Kasumi-1 (cell line): ENCODE measurements at regions not wholly inside any gene's neighbourhood (a gene's known extent, or its start where the extent isn't known, plus 50 kb on each side); places are given as distances from the start of the nearest gene placed in this dataset.

Experiments
- DNase-seq, 2 experiments: peaks; one replicate each; lab custom pipeline; 2025; lab: John Stamatoyannopoulos, UW

DNA sequence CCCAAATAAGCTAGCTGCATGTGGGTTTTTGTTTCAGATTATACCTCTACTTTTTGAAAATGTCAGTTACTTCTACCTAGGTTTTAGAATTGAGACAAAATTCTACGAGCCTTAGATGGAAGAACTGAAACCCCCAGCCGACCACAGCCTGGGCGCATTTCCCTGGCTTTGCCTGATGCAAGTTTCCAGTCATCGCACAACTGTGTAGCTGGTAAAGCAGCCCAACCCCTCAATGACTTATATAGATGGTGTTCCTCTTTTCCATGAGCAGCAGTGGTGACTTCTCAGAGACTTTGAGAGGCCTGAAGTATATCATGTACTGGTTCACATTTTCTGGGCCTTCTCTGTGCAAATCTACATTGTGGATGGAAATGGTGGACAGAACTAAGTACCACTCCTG, 515.4 kb upstream of the RAB6C start:
- peak in 1 of 2 experiments; percentile 2 for DNase-seq

DNA sequence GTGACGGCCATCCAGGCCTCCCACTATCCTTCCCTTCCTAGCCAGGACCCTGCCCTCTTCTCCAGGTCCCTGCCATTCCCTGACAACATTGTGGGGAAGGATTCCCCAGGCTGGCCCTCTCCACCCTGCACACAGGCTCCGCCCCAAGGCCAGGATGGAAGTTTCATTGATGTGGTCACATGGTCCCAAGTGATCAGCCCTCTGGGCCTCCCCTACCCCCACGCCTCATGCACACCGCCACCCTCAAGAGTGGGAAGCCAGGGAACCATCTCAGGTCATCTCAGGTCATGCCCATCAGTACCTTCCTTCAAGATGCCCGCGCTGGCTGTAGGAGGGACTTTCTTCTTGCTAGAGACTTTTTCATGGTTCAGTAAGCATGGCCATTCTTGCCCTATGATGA, 514.8 kb upstream of the RAB6C start:
- DNase-seq: no peak

GRCh38 chr2:129465045-129465444, 514.4 kb upstream of the RAB6C start:
- DNase-seq: no peak

DNA sequence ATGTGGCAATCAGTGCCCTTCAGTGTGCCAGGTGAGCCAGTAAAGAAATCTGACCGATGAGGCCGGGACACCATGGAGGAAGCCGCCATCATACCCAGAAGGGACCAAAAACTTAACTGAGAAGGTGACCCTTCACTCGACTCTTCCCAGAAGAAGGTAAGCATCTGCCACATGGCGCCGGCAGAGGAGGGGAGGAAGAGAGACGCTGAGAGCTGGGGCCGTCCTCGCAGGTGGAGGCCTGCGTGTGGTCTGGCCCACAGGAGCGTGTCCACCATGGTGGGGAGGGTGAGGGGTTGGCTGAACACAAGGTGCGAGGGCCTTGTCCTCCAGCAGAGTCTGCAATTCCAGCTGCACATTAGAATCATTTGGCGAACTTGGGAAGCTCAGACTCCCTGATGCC, 513.1 kb upstream of the RAB6C start:
- DNase-seq: no peak

DNA sequence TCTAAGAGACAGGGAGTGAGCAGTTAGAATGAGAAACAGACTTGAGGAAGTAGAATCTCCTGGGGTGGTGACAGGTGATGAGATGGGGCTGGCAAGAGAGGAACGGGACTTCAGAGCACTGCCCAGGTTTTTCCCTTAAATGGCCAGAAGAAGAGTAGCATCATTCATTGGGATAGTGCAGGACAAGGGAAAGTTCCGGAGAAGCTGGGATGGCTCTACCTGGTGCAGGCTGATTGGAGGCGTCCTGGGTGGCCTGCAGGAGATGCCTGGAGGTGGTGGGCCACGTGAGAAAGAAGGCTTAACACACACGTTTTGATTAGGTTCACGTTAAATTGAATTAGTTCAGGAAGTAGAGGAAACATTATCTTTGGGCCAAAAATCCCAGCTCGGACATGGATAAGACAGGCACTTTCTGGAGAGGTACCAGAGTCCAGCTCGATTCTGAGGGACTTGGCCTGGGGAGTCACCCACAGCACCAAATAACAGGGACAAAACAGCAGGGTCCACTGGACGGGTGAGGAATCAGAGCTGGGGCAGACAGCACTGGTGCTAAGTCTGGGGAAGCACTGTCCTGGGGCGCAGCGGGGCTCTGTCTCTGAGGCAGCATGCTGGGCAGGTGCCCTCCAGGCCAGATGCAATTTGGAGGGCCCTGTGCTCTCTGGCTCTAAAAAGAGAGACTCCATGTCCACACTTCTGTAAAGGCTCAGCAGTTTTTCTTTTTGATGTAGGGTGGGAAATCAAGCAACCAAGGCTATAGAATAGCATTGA, 512.3 kb upstream of the RAB6C start:
- DNase-seq: no peak

DNA sequence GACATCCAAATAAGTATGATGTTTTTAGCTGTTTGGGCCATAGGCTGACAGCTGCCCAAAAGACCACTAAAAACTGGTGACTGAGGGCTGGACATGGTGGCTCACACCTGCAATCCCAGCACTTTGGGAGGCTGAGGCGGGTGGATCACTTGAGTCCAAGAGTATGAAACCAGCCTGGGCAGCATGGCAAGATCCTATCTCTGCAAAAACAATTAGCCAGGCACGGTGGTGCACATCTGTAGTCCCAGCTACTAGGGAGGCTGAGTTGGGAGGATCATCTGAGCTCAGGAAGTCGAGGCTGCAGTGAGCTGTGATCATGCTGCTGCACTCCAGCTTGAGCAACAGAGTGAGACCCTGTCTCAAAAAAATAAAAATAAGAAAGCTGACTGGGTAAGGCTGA, 511.5 kb upstream of the RAB6C start:
- no peak for DNase-seq

- no peak for DNase-seq
Measured at GRCh38 chr2:129468879-129469278, 510.6 kb upstream of the RAB6C start.

DNA sequence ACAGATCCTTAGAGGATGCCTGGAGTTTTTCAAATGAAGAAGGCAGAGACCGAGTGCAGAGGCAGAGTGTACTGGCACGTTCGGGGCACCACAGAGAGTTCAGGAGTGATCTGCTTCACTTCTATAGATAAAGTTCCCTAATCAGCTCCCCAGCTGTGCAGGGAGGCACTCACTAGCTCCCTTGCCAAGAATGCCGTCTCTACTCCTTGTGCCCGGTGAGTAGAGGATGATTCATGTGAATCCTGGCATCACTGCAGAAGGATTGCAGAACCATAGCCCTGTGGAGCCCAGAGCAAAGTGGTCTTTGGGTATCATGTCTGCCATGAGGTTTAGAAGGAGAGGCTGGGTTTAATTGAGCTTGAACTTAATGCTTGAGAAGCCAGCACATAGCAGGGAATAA, 510.1 kb upstream of the RAB6C start:
- DNase-seq: no peak

DNA sequence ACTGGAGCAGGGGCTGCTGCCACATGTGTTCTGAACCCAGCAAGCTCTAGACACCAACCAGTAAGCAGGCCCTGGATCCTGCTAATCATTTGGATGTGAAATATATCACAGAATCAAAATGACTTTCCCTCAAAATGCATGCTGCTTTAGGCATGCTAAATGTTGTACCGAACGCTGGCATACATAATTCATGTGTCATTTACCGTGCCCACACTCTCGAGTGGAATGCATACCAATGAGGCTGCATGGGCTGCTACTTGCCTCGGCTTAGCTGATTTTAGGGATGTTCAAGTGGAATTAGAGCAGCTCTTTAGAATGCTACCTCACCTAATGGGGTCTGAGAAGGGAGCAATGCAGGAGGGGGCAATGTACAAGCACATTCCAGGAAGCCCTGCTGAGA, 509.6 kb upstream of the RAB6C start:
- DNase-seq: no peak

DNA sequence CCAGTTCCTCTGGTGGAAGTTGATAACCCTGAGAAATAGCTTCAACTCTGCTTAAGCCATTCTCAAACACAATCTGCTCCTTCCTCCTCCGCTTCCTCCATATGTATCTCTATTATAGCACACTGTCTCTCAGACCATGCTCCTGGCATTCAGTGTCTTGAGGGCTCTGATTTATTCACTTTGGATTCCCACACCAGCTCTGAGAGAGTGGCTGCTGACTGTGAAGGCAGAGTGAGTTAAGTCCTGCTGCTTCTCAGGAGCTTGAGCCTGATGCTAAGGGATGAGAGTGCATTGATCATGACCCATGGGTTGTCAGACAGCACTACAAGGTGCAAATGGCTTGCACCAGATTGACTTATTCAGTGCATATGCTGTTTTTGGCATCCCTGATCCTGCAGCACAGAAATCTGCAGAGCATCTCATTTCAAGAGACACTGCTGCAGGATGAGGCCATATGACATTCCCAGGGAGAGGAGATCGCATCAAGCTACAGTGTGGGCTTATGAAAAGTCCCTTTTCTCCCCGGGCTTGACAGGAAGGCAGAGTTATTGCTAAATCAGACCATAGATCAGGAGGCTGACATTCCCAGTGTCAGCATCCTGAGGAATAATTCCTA, 500.5 kb upstream of the RAB6C start:
- no peak for DNase-seq

DNA sequence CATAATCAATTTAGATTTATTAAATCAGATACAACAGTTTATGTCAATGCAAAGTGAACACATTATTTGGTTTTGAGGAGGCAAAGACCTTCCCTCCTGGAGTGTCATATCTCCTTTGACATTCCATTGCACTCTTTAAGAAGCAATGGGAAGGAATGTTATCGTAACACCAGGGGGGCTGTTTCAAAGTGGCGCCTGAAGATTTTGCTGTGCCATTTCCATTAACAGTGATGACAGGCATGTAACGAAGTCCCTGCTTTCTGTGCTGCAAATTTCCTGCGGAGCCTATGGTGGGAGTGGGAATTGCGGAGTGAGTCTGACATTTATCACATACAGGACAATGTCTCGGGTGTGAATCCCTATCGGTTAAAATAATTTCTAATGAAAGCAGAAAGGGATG, 499.6 kb upstream of the RAB6C start:
- no peak for DNase-seq

DNA sequence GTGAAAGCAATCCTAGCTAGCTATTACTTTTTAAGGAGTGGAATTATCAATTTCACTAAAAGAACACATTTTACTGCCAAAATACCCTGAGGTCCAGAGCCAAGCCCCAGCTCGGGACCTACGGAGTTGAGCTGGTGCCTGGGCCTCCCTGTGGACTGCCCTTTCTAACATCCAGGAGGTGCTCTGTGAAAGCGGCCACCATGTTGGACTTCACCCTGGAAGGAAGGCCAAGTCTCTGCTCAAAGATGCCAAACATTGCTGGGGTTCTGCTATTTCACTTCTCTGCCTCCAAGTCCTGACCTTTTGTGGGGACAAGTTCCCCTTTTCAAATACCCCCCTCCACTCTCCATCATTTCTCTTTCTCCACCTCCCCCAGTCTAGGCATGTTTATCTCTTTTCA, 498.7 kb upstream of the RAB6C start:
- peak in 1 of 2 experiments; percentile 7 for DNase-seq

DNA sequence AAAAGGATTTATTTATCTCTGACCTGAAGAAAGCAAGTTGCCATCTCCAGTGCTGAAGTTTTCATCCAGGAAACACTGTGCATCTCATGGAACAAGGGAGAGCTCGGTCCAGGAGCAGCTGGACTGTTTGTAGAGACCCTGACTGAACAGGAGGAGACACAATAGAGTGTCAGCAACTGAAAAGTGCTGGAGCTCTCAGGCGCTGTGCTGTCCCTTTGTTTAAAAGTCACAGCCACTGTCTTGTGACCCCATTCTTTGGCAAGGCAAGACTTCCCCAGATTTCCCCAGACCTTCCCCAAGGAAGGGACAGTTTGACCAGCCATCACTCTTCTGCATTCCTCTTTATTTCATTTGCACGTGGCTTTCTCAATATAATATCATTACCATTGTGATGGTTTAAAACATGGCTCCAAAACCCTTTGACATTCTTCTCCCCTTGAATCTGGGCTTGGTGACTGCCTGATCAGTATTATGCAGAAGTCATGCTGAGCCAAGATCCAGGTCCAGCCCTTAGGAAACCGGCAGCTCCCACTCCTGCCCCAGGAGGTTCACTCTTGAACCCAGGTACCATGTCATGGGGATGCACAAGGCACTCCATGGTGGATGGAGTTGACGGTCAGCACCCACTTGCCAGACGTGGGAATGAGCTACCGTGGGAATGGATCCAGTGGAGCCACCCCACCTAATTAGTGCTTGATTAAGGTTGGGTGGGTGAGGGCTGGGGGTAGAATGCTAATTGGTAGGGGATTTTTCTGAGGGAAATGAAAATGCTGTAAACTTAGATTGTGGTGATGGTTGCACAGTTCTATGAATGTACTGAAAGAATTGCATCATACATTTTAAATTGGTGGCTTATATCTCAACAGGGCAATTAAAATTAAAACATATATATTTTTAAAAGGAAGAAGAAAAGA, 497.9 kb upstream of the RAB6C start:
- DNase-seq: no peak

- DNase-seq: no peak
Measured at GRCh38 chr2:129482626-129483025, 496.8 kb upstream of the RAB6C start.

- no peak for DNase-seq
Measured at GRCh38 chr2:129483366-129483765, 496.1 kb upstream of the RAB6C start.

- DNase-seq: no peak
Measured at GRCh38 chr2:129484999-129485897, 494.2 kb upstream of the RAB6C start.

DNA sequence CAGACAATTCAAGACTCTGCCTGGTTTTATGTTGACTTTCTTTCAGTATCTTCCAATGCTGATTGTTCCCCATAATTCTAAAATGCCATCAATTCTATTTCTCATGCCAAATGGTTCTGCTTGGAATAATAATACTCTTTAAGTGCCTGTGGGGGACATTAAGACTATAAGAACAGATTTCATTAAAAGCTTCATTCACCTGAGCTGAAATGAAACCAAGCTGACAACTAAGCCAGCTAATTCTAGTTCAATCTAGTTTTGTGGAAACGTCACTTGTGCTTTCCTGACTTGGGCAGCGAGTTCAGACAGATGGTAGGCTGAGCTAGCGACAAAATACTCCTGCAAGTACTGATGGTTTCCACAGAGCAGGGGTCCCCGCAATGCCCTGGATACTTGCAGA, 491.1 kb upstream of the RAB6C start:
- no peak for DNase-seq

DNA sequence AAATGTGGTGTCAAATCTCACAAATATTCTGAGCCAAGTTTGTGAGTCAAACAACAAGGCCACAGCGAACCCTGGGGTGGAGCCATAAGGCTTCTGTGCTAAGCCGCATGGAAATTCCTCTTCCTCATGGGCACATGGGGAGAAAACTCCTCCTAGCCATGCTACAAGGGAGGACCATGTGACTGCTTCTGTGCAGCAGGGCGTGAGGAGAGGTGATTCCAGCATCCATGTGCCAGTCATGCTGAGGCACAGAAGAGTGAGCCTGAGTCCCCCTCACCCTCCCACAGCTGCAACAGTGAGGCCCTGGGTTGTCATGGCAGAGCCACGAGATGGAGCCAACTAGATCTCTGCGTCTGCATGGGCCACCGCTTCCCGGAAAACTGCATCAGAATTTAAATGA, 488.8 kb upstream of the RAB6C start:
- no peak for DNase-seq

- DNase-seq: no peak
Measured at GRCh38 chr2:129491308-129491707, 488.2 kb upstream of the RAB6C start.

- DNase-seq: no peak
Measured at GRCh38 chr2:129492548-129492947, 486.9 kb upstream of the RAB6C start.

- DNase-seq: peak; percentile 63 to 64
Measured at GRCh38 chr2:129499747-129500146, 479.7 kb upstream of the RAB6C start.

GRCh38 chr2:129502781-129503180, 476.7 kb upstream of the RAB6C start:
- DNase-seq: peak; percentile 36 to 50
